H1 (cell line): ENCODE measurements at regions not wholly inside any gene's neighbourhood (a gene's known extent, or its start where the extent isn't known, plus 50 kb on each side); places are given as distances from the start of the nearest gene placed in this dataset.

Experiments
- CTCF ChIA-PET: fragments of 300-600 bp; sonication (Branson Sonifier 250); formaldehyde crosslinking; loops from one replicate; lab custom pipeline; 2021; ENCODE audit not compliant: partially characterized antibody; lab: Charles Lee
- POLR2A ChIA-PET: fragments of 300-600 bp; sonication (Branson Sonifier 250); formaldehyde crosslinking; loops from one replicate; lab custom pipeline; 2021; ENCODE audit warnings: inconsistent platforms; ENCODE audit not compliant: partially characterized antibody; lab: Charles Lee
- DNase-seq, 2 experiments: peaks; one replicate each; pipeline versions ENCODE4 v3.0.0 to v3.0.0-alpha.2; 2010 to 2022; ENCODE audit warnings: low spot score in 2 of 2, low read depth in 1 of 2, mixed read lengths in 1 of 2
- FAIRE-seq: peaks from 2 replicates; lab custom pipeline; 2011; peaks lifted over from hg19 to GRCh38; lab: Jason Lieb, UNC
- H2AFZ ChIP-seq: 2 replicates; pipeline ENCODE4 v1.8.1; 2012; ENCODE audit warnings: low read length, inconsistent platforms
- H2AK5ac ChIP-seq: 2 replicates; pipeline ENCODE4 v1.6.1; 2013; ENCODE audit warnings: low read depth, low read length
- H2BK120ac ChIP-seq: replicated peaks from 2 replicates; pipeline ENCODE3; 2013; ENCODE audit warnings: low read depth, low read length, inconsistent platforms
- H2BK12ac ChIP-seq: 2 replicates; pipeline ENCODE4 v1.6.1; 2013; ENCODE audit warnings: low read depth, low read length
- H2BK15ac ChIP-seq: 2 replicates; pipeline ENCODE4 v1.6.1; 2013; ENCODE audit warnings: low read length
- H2BK20ac ChIP-seq: 2 replicates; pipeline ENCODE4 v1.6.1; 2013; ENCODE audit warnings: low read length
- H2BK5ac ChIP-seq: 2 replicates; pipeline ENCODE4 v1.6.1; 2013; ENCODE audit warnings: low read depth, low read length
- H3K14ac ChIP-seq: 2 replicates; pipeline ENCODE4 v1.6.1; 2013; ENCODE audit warnings: inconsistent platforms; ENCODE audit not compliant: insufficient read length
- H3K18ac ChIP-seq: 2 replicates; pipeline ENCODE4 v1.6.1; 2013; ENCODE audit warnings: low read length; ENCODE audit errors: extremely low read depth
- H3K23ac ChIP-seq: 2 replicates; pipeline ENCODE4 v1.6.1; 2013; ENCODE audit warnings: inconsistent platforms; ENCODE audit not compliant: insufficient read length
- H3K23me2 ChIP-seq: 2 replicates; pipeline ENCODE4 v1.6.1; 2013; ENCODE audit warnings: low read depth, low read length
- H3K27ac ChIP-seq: 2 replicates; pipeline ENCODE4 v1.6.1; 2011; ENCODE audit warnings: low read depth, low read length, inconsistent platforms
- H3K27me3 ChIP-seq, 4 experiments: replicated peaks in 1 of 4; 1 replicate in 1 of 4; 2 replicates in 3 of 4; pipeline versions ENCODE4 v1.6.1 to v1.8.1; 2011 to 2013; ENCODE audit warnings: low read length in 3 of 4, mild to moderate bottlenecking in 3 of 4, inconsistent platforms in 2 of 4, mixed read lengths in 2 of 4, moderate library complexity in 1 of 4; ENCODE audit not compliant: control insufficient read depth in 3 of 4, insufficient read depth in 3 of 4; ENCODE audit errors: extremely low read depth in 1 of 4
- H3K36me3 ChIP-seq, 4 experiments: 2 replicates each; pipeline versions ENCODE4 v1.6.1 to v1.8.1; 2011 to 2013; ENCODE audit warnings: mild to moderate bottlenecking in 4 of 4, low read length in 3 of 4, moderate library complexity in 2 of 4, control low read depth in 1 of 4, inconsistent platforms in 1 of 4; ENCODE audit not compliant: insufficient read depth in 4 of 4, control insufficient read depth in 2 of 4
- H3K4ac ChIP-seq: replicated peaks from 2 replicates; pipeline ENCODE3; 2013; ENCODE audit warnings: low read length, low read depth, mixed read lengths, inconsistent platforms; ENCODE audit not compliant: insufficient read length
- H3K4me1 ChIP-seq, 4 experiments: replicated peaks in 1 of 4; 1 replicate in 1 of 4; 2 replicates in 3 of 4; pipeline versions ENCODE4 v1.6.1 to v1.8.1; 2011 to 2013; ENCODE audit warnings: low read length in 3 of 4, inconsistent platforms in 2 of 4, mixed read lengths in 1 of 4; ENCODE audit not compliant: insufficient read depth in 4 of 4, control insufficient read depth in 3 of 4
- H3K4me2 ChIP-seq, 2 experiments: 2 replicates each; pipeline versions ENCODE4 v1.6.1 to v1.8.1; 2011 to 2013; ENCODE audit warnings: low read depth in 2 of 2, low read length in 2 of 2, control low read depth in 1 of 2, inconsistent platforms in 1 of 2, mild to moderate bottlenecking in 1 of 2; ENCODE audit not compliant: insufficient read depth in 1 of 2
- H3K4me3 ChIP-seq, 4 experiments: fragments of 200-600, 300-600 bp in 1 of 4; sonication (generic), shearing (Covaris generic), sonication (Bioruptor Twin) in 1 of 4; 2 replicates each; pipeline versions ENCODE4 v1.5.1 to v1.8.1; 2011 to 2016; ENCODE audit warnings: low read length in 4 of 4, low read depth in 3 of 4, control low read depth in 2 of 4, inconsistent platforms in 2 of 4, mild to moderate bottlenecking in 2 of 4, mixed read lengths in 1 of 4, moderate library complexity in 1 of 4; ENCODE audit not compliant: insufficient read depth in 2 of 4; ENCODE audit errors: extremely low read depth in 1 of 4
- H3K56ac ChIP-seq: replicated peaks from 2 replicates; pipeline ENCODE3; 2013; ENCODE audit warnings: low read depth, mild to moderate bottlenecking, mixed read lengths, low read length, inconsistent platforms; ENCODE audit not compliant: insufficient read length
- H3K79me1 ChIP-seq: 2 replicates; pipeline ENCODE4 v1.6.1; 2013; ENCODE audit warnings: low read depth, low read length, control low read depth
- H3K79me2 ChIP-seq, 2 experiments: 2 replicates each; pipeline versions ENCODE4 v1.6.1 to v1.8.1; 2012 to 2013; ENCODE audit warnings: low read length in 2 of 2, mild to moderate bottlenecking in 2 of 2, inconsistent platforms in 1 of 2; ENCODE audit not compliant: insufficient read depth in 2 of 2, control insufficient read depth in 1 of 2
- H3K9ac ChIP-seq, 4 experiments: replicated peaks in 1 of 4; 1 replicate in 1 of 4; 2 replicates in 3 of 4; pipeline versions ENCODE4 v1.6.1 to v1.8.1; 2011 to 2013; ENCODE audit warnings: low read depth in 3 of 4, low read length in 3 of 4, control low read depth in 2 of 4, mild to moderate bottlenecking in 2 of 4, moderate library complexity in 2 of 4, inconsistent platforms in 1 of 4; ENCODE audit errors: extremely low read depth in 1 of 4
- H3K9me3 ChIP-seq, 2 experiments: 2 replicates each; pipeline versions ENCODE4 v1.6.1 to v1.8.1; 2012 to 2013; ENCODE audit warnings: mild to moderate bottlenecking in 2 of 2, moderate library complexity in 2 of 2, control low read depth in 1 of 2, inconsistent platforms in 1 of 2, low read depth in 1 of 2, low read length in 1 of 2, mixed read lengths in 1 of 2; ENCODE audit not compliant: insufficient read depth in 2 of 2
- H4K20me1 ChIP-seq, 2 experiments: replicated peaks in 1 of 2; 2 replicates each; pipeline versions ENCODE3 to v1.8.1; 2011 to 2013; ENCODE audit warnings: inconsistent platforms in 2 of 2, low read length in 2 of 2, mild to moderate bottlenecking in 1 of 2; ENCODE audit not compliant: insufficient read depth in 2 of 2, control insufficient read depth in 1 of 2
- H4K5ac ChIP-seq: 2 replicates; pipeline ENCODE4 v1.6.1; 2013; ENCODE audit warnings: low read length, low read depth, mixed read lengths, inconsistent platforms; ENCODE audit not compliant: insufficient read length
- H4K8ac ChIP-seq: 2 replicates; pipeline ENCODE4 v1.8.0; 2013; ENCODE audit warnings: mild to moderate bottlenecking, moderate library complexity, low read length, inconsistent platforms; ENCODE audit not compliant: insufficient read depth; ENCODE audit errors: extremely low read depth
- H4K91ac ChIP-seq: replicated peaks from 2 replicates; pipeline ENCODE3; 2013; ENCODE audit warnings: low read length, mixed read lengths, inconsistent platforms; ENCODE audit not compliant: insufficient read length
- ATF3 ChIP-seq: IDR thresholded peaks from 2 replicates; pipeline ENCODE4 v1.6.1; 2011; ENCODE audit warnings: low read depth, mild to moderate bottlenecking, low read length; ENCODE audit not compliant: insufficient read depth
- CBX8 ChIP-seq: fragments of 300-800, 300-1000 bp; sonication (generic); IDR thresholded peaks from 2 replicates; pipeline ENCODE4 v1.7.1; 2016; ENCODE audit warnings: low read depth, low read length, borderline replicate concordance
- EP300 ChIP-seq, 2 experiments: IDR thresholded peaks; 1 replicate in 1 of 2; 2 replicates in 1 of 2; pipeline ENCODE4 v1.6.1; 2011 to 2012; ENCODE audit warnings: low read depth in 2 of 2, low read length in 2 of 2, mild to moderate bottlenecking in 2 of 2, borderline replicate concordance in 1 of 2, inconsistent platforms in 1 of 2, moderate library complexity in 1 of 2
- JUN ChIP-seq: IDR thresholded peaks from 2 replicates; pipeline ENCODE4 v1.6.1; 2011; ENCODE audit warnings: low read depth, mild to moderate bottlenecking, improper control_type of control experiment, low read length
- KDM5A ChIP-seq: fragments of 200-600 bp; IDR thresholded peaks from 2 replicates; pipeline ENCODE4 v1.7.1; 2012; ENCODE audit warnings: mild to moderate bottlenecking, low read length, inconsistent platforms, mixed read lengths
- NANOG ChIP-seq: IDR thresholded peaks from 2 replicates; pipeline ENCODE4 v1.6.1; 2011; ENCODE audit warnings: low read length, low read depth, mild to moderate bottlenecking, inconsistent platforms; ENCODE audit not compliant: insufficient read depth, poor library complexity, severe bottlenecking
- RBBP5 ChIP-seq: IDR thresholded peaks from 2 replicates; pipeline ENCODE4 v1.7.1; 2012; ENCODE audit warnings: low read depth, mild to moderate bottlenecking, inconsistent platforms, low read length, moderate library complexity, borderline replicate concordance
- RXRA ChIP-seq: IDR thresholded peaks from 2 replicates; pipeline ENCODE4 v1.6.1; 2011; ENCODE audit warnings: low read depth, mild to moderate bottlenecking, low read length, moderate library complexity; ENCODE audit not compliant: insufficient read depth
- SIRT6 ChIP-seq: IDR thresholded peaks from one replicate; pipeline ENCODE4 v1.7.1; 2012; ENCODE audit warnings: low read length, inconsistent platforms
- TBP ChIP-seq: IDR thresholded peaks from 2 replicates; pipeline ENCODE4 v1.6.1; 2011; ENCODE audit warnings: low read depth, low read length, improper control_type of control experiment
- TEAD4 ChIP-seq: IDR thresholded peaks from 2 replicates; pipeline ENCODE4 v1.6.1; 2012; ENCODE audit warnings: low read depth, low read length, inconsistent platforms, mixed read lengths
- WGBS, 2 experiments: shearing (Covaris generic) in 1 of 2; methylation state at CpG; one replicate each; pipeline versions ENCODE4 v1.1.6 to v1.1.7; 2013 to 2015; ENCODE audit warnings: low lambda C conversion rate in 2 of 2, mixed read lengths in 2 of 2, inconsistent platforms in 1 of 2, low coverage in 1 of 2, missing lambda C conversion rate in 1 of 2; ENCODE audit not compliant: insufficient replicate concordance in 2 of 2, insufficient coverage in 1 of 2, insufficient read length in 1 of 2; ENCODE audit errors: extremely low coverage in 1 of 2, missing lambda C conversion rate in 1 of 2; 5-methylcytosine and 5-hydroxymethylcytosine counted together

GRCh38 chr13:39840201-39840600 lies 184.7 kb downstream of the COG6 start:
- 89% methylated on average over 3 of the region's 3 CpGs; no CpG with 5 or more reads in 1 of the 2 experiments for WGBS, 2 experiments
- FAIRE-seq: no peak
- TF ChIP-seq NANOG (no peak), ATF3 (no peak), RBBP5 (no peak), EP300 (IDR thresholded peaks at IDR 0.05; ENCODE audit: borderline replicate concordance in 1 of 2, low read depth in 2 of 2, low read length in 2 of 2) (no peak), SIRT6 (no peak), JUN (no peak), RXRA (no peak), TEAD4 (no peak), TBP (no peak), CBX8 (no peak), KDM5A (no peak)

More at GRCh38 chr13:39840201-39840600, 184.7 kb downstream of the COG6 start:
- no peak overlapping the region for H3K23ac ChIP-seq
- H3K4me1 ChIP-seq: no peaks in the 10 kb centered on the region
- H4K20me1 ChIP-seq: no peaks in the 10 kb centered on the region
- no peaks in the 10 kb centered on the region for H3K79me2 ChIP-seq
- H3K36me3 ChIP-seq: no peaks in the 10 kb centered on the region
- H4K8ac ChIP-seq: peak overlapping the region; percentile 14; the same call in 1 of the 2 replicates
- no peak overlapping the region for H2BK120ac ChIP-seq
- no peak for DNase-seq
- H3K56ac ChIP-seq: no peak overlapping the region
- H3K4ac ChIP-seq: no peak overlapping the region
- no peak overlapping the region for H2AFZ ChIP-seq
- H2BK12ac ChIP-seq: no peak overlapping the region
- no peak overlapping the region for H3K18ac ChIP-seq
- no peaks in the 10 kb centered on the region for H3K79me1 ChIP-seq
- no peak overlapping the region for H2BK15ac ChIP-seq
- H3K27ac ChIP-seq: no peak overlapping the region
- POLR2A ChIA-PET: no interaction called here
- CTCF ChIA-PET: no interaction called here
- no peak overlapping the region for H2AK5ac ChIP-seq
- no peak overlapping the region for H3K4me2 ChIP-seq
- H3K27me3 ChIP-seq: no peaks in the 10 kb centered on the region
- H3K23me2 ChIP-seq: no peaks in the 10 kb centered on the region
- no peak overlapping the region for H2BK20ac ChIP-seq
- no peak overlapping the region for H3K9ac ChIP-seq
- H4K91ac ChIP-seq: no peak overlapping the region
- H2BK5ac ChIP-seq: no peak overlapping the region
- H4K5ac ChIP-seq: no peak overlapping the region
- no peaks in the 10 kb centered on the region for H3K9me3 ChIP-seq
- H3K14ac ChIP-seq: no peak overlapping the region
- H3K4me3 ChIP-seq: no peak overlapping the region
